H1 (cell line): ENCODE measurements at regions not wholly inside any gene's neighbourhood (a gene's known extent, or its start where the extent isn't known, plus 50 kb on each side); places are given as distances from the start of the nearest gene placed in this dataset.

ENCODE experiments used
- CHD7 ChIP-seq: fragments of 300-600 bp; sonication (generic); IDR thresholded peaks from 2 replicates; pipeline ENCODE4 v1.7.1; 2012; ENCODE audit warnings: low read length, moderate library complexity, mild to moderate bottlenecking, inconsistent platforms; ENCODE audit not compliant: insufficient replicate concordance
- POLR2A ChIP-seq, 2 experiments: IDR thresholded peaks; 1 replicate in 1 of 2; 2 replicates in 1 of 2; pipeline ENCODE4 v1.6.1; 2011; ENCODE audit warnings: low read depth in 2 of 2, low read length in 2 of 2, mild to moderate bottlenecking in 2 of 2; ENCODE audit errors: control extremely low read depth in 1 of 2
- SRF ChIP-seq: IDR thresholded peaks from 2 replicates; pipeline ENCODE4 v1.6.1; 2011; ENCODE audit warnings: mild to moderate bottlenecking, low read depth, low read length, moderate library complexity

- TF ChIP-seq SRF (no peak), CHD7 (no peak), POLR2A (IDR thresholded peaks at IDR 0.05; ENCODE audit: control extremely low read depth in 1 of 2, low read depth in 2 of 2, low read length in 2 of 2) (no peak)
Measured at GRCh38 chr18:22345718-22346117, 72.0 kb downstream of the CTAGE1 start.
